HPDE6-E6E7 (cell line): ENCODE measurements at regions not wholly inside any gene's neighbourhood (a gene's known extent, or its start where the extent isn't known, plus 50 kb on each side); places are given as distances from the start of the nearest gene placed in this dataset.

Source experiments
- DNase-seq: peaks from one replicate; pipeline ENCODE4 v3.0.0; 2011; ENCODE audit warnings: missing footprints; ENCODE audit errors: extremely low spot score

DNA sequence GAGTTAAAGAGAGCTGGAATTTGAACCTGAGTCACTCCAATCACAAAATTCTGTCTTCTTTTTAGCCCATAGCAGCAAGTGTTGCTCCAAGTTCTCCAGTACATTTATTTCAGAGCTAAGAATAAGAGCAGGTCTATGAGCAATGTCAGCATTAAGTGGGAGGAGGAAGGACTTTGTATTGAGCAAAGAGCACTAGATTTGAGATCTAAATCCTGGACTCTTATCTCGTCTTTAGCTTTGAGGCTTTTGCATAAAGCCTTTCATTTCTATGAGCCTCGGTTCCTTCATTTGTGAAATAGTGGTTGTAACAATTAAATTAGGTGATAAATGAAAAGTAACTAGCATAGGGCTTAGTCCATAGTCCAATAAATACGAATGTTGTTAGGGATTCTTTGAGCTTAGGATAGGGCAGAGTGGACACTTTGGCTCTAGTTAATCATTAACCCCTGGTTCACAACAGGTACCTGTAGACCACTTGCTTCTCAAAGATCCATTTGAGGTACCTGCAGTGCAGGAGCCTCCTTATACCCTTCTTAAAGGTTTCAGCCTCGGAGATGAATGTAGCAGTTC, 464.1 kb upstream of the KLF4 start:
- DNase-seq: no peak

DNA sequence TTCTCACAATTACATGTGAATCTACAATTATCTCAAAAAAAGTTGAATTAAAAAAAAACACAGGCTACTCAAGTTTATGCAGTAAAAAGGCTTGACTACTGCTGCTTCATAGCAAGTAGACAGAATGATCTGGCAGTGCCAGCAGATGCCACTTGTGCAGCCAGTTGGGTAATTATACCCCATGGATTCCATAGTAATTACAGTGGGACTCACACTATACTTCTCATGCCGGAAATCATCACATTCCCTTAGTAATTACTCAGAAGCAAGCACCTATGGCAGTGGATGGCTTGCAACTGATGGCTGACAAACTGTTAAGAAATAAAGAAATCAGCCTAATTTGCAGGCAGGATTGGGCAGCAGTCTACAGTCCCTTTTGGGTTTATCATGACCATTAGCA, 463.2 kb upstream of the KLF4 start:
- DNase-seq: no peak

DNA sequence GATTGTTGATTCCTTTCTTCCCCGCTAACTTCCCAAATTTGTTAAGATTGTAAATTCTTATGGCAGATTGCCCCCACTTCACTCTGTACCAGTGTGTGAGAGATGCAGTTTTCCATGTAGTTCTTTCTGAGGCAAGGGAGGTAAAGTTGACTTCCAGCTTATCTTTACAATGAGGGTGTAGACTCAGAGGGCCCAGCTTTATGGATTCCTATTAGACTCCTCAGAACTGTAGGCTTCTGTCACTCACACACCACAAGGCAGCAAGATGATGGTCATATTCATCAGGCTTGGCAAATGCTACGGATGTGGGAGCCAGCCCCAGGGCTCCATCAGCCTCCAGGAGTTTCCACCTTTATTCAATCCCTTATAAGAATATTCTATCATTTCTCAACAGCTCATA, 461.9 kb upstream of the KLF4 start:
- DNase-seq: no peak

DNA sequence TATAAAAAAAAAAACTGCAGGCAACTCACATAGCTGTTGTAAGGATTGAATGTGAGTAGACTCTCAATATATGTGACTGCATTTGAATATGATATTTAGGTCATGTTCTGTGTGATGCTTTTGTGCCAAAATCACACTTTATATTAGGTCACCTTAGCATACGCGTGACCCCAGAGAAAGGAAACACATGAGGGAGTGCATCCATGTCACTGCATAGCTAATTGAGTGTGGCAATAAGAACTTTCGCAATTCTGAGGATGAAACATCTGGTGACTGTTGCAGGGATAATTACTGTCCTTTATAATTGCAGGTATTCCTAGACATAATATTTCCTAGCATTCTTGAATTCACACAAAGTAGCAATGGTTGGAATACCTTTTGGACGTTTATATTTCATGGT, 459.5 kb upstream of the KLF4 start:
- no peak for DNase-seq

DNA sequence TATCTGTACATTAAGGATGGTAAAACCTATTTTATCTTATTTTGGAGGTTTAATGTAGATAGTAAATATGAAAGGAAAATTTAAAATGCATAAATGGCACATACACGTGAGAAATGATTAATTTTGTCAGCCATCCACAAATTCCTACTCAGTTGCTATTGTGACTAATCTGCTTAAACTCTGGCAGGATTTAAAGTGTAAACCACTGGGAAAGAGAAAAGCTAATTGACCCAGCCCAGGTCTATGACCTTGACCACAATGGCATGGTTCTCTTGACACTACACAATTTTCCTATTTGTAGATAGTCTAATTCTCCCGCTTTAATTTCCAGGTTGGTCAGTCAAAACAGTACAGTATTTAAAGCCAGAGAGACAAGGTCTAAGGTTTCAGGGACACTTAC, 459.0 kb upstream of the KLF4 start:
- no peak for DNase-seq

DNA sequence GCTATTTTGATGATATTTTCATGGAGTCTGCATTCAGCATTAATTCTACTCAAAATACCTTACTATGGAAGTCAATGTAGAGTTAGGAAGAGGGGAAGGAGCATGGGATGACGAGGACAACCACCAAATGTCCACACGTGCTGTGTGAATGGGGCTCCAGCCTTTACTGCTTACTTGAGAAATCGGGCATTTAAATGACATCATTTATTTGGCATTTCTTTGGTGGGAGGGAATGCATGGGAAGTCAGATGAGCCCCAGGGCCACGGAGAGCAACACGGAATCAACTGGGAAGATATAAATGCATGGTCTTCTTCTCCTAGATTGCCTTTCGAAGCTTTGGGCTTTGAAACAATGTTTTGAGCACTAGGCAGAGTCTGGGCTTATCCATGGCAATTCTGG, 458.5 kb upstream of the KLF4 start:
- no peak for DNase-seq

DNA sequence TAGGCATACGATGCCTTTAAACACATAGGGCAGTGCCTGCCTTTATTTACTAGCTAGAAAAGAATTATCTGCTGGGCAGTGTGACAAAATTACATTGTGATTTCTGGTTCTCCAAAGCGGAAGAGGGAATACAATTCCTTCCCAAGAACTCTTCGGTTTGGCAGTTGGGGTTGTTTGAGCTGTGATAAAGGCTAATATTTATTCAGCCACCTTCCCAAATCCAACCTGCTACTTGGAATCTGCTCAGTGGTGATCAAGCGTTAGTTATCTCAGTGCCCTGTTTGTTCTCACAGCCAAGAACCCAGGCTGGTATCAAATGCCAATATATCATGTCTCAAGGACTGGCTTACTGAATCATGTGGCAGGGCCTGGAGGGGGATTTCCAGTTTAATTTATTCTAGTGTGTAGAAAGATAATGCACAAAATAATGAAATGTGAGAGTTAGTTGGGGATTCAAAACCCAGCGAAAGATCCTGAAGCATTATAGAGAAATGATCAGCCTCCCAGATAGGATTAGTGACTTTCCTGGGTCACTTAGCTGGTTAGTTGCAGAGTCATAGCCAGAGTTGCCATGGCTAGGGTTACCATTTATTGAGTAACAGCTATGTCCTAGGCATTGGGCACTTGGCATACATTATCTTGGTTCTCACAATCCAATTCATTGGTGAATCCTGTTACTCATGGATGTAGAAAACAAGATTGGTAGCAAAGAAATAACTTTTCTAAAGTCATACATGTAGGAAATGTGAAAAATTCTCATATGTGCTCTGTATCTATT, 457.0 kb upstream of the KLF4 start:
- DNase-seq: no peak

DNA sequence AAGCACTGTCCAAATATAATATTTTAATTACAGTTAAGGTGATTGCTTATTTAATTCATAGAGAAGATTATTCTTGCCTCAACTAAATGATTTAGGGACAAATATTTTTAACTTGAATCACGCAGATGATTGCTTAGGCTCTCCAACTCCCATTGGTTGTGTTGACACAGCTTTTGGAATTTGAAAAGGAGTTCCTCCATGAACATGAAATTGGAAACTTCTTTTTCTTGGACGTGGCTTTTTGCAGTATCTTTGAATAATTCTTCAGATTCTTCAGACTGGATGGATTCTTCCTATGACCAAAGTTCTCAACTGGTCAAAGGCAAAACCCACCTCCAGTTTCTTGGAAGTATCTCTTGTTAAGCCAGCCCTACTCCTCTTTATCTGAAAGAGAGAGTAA, 456.4 kb upstream of the KLF4 start:
- no peak for DNase-seq

DNA sequence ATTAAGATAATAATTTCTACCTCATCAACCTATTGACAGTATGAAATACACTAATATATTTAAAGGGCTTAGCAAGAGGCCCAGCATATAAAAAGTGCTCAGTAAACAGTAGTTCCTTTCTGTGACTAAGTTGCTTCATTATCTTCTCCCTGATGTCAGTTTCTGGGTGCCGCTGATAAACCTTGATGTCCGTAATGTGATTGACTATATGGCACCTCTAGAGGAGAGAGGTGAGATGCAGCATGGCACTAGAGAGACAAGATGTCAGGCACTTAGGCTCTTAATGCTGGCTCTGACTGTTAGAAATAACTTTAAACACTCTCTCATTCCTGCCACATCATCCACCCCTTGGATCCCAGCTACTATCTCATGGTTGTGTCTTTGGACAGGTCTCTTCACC, 455.9 kb upstream of the KLF4 start:
- no peak for DNase-seq

DNA sequence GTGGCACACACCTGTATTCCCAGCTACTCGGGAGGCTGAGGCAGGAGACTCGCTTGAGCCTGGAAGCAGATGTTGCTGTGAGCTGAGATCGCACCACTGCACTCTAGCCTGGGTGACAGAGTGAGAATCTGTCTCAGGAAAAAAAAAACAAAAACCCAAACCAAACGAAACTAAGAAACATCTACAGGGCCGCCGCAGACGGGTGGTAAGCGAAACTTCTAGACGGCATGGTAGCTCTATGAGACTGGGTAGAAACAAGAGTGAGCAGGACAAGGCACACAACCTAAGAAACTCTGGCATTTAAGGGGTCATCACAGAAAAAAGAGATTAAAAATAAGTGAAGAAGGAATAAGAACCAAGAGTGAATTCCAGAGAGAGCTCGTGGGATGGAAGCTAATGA, 454.8 kb upstream of the KLF4 start:
- no peak for DNase-seq

DNA sequence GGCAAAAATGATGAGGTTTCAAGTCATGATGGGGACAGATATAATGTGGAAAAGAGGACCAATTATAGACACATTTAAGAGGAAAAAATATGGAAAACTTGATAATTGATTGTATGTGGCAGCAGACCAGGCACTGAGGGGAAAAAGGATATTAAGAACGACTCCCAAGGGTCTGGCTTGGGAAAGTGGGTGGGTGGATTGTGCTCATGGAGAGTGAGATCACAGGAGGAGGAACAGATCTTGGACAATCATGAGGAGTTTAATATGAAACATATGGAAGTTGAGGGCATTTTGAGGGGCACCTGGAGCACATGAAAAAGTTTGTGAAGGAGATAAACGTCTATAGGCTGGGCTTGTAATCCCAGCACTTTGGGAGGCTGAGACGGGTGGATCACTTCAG, 454.3 kb upstream of the KLF4 start:
- DNase-seq: no peak

DNA sequence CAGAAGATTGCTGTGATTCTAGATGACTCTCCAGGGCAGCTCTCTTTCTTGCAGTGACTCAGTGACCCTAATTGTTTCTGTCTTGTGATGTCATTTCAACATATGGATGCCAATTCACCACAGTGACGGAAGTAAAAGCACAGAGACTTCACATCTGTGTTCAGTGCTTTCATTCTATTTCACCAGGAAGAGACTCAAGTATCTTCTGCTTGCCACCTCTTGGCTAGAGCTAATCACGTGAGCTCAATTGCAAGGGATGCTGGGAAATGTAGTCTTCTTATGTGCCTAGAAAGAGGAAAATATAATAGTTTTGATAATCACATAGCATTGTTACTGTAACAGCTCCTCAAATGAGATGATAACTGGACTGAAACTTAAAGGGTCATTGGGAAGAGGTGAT, 453.3 kb upstream of the KLF4 start:
- no peak for DNase-seq

DNA sequence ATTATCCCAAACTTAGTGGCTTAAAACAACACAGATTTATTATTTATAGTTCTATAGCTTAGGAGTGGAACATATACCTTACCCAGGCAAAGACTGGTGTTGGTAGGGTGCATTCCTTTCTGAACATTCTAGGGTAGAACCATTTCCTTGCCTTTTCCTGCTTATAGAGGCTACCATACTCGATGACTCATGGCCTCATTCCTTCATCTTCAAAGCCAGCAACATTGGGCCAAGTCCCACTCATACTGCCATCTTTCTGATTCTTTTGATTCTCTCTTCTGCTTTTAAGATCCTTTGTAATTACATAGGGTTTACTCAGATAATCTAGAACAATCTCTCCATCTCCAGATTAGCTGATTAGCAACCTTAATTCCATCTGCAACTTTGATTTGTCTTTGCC, 452.7 kb upstream of the KLF4 start:
- DNase-seq: no peak

DNA sequence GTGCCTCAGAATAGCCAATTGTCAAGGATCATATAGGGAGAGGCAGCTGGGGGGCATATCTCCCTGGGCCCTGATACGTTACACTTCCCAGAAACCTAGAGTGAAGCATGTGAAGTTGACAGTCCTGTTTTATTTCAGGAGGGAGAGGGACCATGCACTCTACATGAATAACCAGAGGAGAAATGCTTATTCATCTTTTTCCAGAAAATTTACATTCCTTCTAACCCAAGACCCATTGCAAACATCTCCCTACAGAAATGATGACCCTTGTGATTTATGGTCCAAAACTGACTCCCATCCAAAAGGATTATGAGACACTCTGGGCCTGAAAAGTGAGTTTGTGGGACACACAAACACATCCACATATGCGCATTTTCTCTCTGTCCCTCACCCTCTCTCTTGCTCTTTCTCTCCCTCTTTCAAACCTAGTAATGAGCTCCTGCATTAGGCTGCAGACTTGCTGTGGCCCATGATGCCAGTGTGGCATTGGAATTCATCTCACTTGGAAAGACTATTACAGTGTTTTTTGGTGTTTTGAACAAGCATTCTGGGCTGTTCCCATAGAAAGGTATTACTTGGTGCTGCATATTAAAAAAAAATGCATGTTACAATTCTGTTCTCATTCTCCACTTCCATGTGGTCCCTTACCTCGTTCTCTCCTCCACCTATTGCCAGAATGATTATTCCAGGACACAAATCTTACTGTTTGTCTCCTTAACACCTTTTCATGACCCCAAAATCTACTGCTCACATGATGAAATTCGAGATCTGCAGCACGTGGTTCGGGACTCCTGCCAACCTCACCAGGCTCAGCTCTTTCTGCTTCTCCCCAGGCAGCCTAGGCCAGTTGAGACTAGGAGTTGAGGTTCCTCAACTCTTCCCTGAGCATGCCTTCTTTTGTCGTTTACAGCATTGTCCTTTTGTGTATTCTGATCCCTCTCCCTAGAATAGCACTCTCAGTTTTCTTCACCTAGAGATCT, 451.3 kb upstream of the KLF4 start:
- no peak for DNase-seq

DNA sequence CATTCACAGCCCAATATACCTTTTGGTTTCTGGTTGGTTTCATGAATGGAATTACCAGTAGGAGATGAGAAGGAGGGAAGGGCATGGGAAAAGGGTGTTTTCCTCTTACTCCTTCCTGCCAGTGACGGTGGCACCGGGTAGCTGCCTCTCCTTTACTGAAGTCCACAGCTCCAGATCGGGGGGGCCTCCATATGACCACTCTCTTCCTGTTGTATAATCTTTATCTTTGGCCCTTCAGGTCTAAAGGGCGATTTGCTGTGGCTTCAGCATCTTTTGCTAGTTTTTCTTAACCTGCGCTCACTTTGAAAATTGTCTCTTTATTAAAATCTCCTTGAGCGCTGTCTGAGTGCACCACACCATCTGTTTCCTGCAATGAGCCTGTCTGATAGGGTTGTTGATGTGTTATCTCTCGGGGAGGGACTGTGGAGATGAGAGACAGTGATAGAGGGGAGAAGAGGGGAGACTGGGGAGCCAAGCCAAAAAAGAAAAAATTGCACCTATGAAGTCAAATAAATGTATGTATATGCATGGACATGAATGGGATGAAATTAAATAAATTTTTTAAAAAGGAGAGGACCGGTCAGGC, 449.3 kb upstream of the KLF4 start:
- DNase-seq: no peak

DNA sequence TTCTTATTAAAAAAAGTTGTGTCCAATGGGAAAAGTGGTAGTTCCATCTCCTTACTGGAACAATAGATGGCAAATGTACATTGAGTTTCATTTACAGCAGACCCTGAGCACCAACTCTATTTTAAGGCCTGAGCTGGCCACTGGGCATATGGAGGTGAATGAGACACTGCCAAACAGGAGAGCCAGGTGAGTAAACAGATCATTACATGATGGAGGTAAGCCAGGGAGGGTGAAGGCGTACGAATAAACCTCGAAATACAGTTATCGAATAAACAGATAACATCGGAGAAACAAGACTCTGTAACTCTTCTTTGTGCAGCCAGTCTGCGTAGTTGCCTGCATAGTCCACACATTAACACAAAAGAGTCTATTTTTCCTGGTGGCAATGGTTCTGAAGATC, 446.4 kb upstream of the KLF4 start:
- no peak for DNase-seq

DNA sequence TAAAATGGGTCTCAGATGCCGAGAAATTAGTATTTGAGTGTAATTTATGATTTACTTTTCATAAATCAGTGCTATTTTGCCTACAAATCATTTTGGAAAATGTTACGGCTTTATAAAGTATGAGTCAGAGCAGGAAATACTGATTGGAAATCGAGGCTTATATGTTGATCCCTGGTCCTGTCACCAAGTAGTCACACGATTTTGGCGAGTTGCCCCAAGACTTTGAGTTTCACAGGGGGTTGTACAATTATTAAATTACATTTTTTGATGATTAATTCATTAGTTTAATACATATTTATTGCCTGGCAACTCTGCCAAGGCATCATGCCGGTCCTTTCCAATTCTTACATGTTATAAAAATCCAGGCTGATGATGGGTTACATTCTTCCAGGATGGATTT, 443.9 kb upstream of the KLF4 start:
- no peak for DNase-seq

DNA sequence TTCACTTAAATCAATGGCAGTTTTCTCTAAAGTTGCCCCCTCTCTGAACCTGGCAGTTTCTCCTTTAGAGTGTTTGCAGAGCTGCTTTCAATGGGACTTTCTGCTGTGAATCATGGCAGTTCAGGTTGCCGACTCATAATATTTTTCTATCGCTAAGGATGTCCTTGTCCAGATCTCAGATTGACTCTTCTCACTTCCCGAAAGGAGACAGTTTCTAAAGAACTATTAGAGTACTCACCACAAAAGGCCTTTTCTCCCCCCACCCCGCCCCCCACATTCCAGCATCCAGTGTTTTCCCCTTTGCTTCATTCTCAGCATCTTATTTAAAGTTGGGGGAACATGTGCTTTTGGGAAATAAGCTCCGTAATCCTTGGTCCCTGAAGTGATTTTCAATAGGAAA, 443.5 kb upstream of the KLF4 start:
- DNase-seq: no peak

DNA sequence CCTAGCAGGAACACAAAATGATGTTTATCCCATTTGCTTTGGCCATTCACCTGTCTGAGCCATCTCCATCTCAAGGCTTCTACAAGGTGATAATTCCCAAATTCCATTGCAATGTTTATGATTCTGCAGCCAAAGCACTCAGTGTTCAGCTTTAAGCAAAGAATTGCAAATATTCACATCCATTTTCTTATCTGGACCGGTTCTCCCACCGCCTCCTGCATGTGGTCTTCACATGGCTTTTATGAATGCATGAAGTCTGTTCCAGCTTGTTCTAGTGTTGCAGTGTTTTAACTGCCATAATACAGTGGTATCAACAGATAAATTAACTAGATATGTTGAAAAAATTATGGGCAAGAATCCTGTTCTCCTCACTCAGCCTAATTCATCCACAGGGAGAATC, 443.0 kb upstream of the KLF4 start:
- DNase-seq: no peak

DNA sequence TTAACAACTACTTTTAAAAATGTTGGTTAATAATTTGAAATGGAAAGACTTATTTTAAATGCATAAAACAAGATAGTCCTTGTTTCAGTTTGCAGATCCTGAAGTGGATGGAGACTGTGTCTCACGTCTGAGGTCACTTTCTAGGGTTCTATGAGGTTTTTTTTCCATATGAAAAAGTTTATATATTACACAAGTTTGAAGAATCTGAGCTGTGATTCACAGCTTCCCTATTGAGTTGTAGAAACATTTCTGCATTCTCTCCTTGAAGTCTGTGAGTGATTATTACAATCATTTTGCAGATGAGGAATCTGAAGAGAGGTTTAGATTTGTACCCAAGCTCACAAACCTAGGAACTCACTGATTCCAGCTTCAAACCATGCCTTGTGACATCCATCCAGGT, 442.5 kb upstream of the KLF4 start:
- no peak for DNase-seq

DNA sequence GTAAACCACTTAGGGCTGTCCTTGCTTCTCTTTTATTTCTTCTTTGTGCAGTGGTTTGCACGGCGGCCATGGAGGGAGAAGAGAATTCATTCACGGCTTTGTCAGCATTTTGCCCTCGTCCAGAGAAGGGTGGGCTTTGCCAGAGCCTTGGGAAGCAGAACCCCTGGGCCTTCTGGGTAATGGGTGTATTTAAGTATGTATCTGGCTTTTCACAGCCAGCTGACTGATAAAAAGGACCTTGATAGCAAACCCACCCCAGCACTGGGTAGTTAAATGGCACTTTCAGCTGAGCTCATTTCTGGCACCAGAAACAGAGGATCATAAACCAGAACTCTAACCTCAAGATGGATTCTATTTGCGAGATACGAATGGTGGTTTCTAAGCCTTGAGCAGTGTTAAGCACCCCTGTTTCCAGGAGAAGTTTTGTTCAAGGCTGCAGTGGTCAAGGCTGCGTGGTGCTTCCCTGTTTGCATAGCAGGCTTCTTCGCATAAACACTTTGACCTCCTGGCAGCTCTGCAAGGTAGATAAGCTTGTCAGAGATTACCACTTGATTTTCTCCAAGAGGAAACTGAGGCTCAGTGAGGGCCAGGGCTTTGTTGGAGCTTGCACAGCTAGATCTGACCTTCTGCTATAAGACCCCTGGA, 441.6 kb upstream of the KLF4 start:
- DNase-seq: no peak

DNA sequence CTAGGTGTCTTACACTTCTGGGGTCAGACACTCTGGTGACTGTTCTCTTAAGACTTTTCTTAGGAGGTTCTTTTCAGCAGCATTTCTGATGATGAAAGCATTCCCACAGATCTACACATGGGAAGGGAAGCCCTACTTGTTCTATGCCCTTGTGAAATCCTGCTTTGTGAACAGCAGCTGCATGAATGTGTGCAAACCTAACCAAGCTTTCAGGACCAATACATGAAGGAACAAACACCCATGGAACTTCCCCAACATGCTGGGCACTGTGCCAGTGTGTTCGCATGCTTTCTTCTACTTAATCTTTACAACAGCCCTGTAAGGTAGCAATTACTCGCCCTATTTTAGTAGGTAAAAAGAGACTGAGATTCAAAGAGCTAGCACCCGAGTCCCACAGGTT, 439.9 kb upstream of the KLF4 start:
- no peak for DNase-seq
